ENCODE measurements at regions not wholly inside any gene's neighbourhood (a gene's known extent, or its start where the extent isn't known, plus 50 kb on each side); places are given as distances from the start of the nearest gene placed in this dataset.
"Not testable (repeated sequence)": the region's sequence is repeated elsewhere in the genome, so short reads cannot be mapped to it uniquely, and the experiment has no call there.

- no peak for DNase-seq
Measured at GRCh38 chr13:62129000-62129551, 713.4 kb upstream of the PCDH20 start.

DNA sequence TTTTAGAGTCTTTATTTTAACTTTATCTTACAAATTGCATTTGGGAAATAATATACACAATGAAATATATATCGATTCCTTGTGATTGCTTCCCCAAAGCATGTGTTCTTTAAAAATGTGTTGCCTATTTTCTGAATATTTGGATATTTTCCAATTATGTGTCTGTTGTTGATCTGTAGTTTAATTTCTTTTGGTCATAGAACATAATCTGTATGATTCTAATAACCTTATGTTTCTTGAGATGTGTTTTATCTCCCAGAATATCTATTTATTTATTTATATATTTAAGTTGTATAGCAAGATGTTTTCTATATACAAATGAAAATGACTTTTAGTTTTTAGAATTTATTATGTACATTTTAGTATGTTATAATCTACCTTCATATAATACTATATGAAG, 710.8 kb upstream of the PCDH20 start:
- DNase-seq: no peak

- DNase-seq: no peak
Measured at GRCh38 chr13:62125451-62125850, 709.8 kb upstream of the PCDH20 start.

- no peak for DNase-seq
Measured at GRCh38 chr13:62123409-62123808, 707.8 kb upstream of the PCDH20 start.

DNA sequence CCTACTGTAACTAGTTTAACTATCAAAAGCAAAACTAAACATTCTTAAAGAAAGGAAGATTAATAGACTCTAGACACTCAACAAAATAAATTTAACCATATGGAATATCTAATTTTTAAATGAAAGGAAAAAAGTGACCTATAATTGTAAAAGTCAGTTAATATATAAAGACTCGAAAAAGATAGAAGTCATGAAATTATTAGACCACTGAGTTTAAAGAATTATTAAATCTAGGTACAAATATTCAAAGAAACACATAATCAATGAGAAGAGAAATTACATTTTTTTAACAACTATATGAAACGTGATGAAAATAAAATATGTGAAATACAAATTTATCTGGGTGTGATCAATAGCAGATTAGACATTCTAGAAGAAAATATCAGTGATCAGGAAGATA, 706.8 kb upstream of the PCDH20 start:
- no peak for DNase-seq

GRCh38 chr13:62119739-62120700, 704.4 kb upstream of the PCDH20 start:
- DNase-seq: no peak

DNA sequence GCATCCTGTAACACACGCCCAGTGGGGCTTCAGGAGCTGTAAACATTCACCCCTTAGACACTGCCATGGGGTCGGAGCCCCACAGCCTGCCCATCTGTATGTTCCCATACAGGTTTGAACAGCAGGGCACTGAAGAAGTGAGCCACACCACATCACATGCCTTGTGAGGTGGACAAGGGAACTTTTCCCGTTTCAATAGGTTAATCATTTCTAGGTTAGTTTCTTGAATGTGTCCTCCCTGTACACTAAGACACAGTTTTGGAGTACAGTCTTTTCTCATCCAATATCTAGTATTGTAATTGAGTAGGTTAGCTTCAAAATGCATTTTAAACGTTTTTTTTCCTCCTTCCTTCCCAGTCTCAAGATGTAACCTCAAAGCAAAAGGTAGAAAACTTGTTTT, 700.2 kb upstream of the PCDH20 start:
- no peak for DNase-seq

DNA sequence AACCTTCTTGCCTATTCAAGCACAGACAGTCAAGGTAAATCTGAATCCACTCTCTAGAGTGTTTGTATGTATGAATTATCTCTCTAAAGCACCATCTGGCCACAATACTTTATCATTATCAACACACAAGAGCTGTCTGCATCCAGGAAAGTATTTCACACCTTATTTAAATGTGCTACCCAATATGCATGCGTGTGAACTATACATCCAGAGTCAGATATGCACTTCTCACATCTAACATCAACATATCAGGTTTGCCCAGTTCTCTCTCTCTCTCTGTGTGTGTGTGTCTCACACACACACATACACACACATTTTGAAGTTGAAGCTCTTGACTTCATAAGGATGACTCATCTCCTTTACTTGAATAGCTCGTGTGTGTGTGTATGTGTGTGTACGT, 697.5 kb upstream of the PCDH20 start:
- DNase-seq: no peak

GRCh38 chr13:62110079-62110478, 694.4 kb upstream of the PCDH20 start:
- no peak for DNase-seq

- DNase-seq: not testable (repeated sequence)
Measured at GRCh38 chr13:62104136-62104535, 688.5 kb upstream of the PCDH20 start.

DNA sequence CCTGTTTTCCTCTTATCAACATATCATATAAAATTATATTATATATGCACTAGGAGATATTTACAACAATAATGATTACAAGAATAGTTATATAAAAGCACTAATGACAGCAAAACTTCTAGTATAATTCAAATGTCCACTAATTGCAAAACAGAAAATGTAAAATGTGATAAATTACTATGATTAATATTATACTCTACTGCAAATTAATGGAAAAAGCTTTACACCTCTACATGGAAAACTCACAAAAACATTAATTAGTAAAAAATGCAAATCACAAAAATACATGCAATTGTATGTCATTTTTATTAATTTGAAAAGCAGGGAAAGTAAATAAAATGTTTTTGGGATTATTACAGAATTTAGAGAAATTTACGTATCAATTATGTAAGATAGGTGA, 681.0 kb upstream of the PCDH20 start:
- no peak for DNase-seq

GRCh38 chr13:62094932-62095331, 679.3 kb upstream of the PCDH20 start:
- no peak for DNase-seq

GRCh38 chr13:62093984-62094780, 678.5 kb upstream of the PCDH20 start:
- DNase-seq: no peak

GRCh38 chr13:62092949-62093348, 677.3 kb upstream of the PCDH20 start:
- no peak for DNase-seq

- no peak for DNase-seq
Measured at GRCh38 chr13:62092536-62092935, 676.9 kb upstream of the PCDH20 start.

DNA sequence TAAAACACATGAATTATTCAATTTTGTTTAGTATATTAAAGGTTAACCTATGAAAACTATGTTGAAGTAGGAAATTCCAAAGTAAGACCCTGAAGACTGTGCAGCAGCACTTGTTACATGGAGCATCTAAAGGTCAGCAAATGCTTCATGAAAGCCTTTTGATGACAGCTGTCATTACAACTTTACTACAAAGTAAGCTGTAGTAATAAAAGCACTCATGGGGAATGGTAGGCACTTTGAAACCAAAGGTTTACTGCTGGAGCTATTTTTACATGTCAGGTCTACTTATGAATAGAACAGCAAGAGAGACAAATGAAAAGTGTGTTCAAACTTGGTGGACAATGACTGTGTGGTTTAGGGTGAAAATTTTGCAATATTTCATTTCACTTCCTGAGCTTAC, 672.5 kb upstream of the PCDH20 start:
- DNase-seq: no peak

DNA sequence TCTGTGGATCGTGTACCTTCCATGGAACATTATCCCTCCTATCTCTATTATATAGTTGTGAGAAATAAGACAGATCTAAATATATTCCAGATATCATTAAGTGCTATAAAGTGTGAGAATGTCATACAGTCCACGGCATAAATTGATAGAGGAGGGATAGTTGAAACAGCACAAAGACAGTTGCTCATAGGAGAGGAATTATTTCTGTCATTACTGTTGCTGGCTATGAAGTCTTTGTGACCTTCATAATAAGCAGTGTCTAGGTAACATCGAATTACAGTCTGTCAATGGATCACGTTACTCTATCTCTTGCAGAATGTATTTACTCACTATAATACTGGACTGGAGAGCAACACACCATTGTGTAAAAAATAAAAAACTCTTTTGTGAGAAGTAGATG, 671.5 kb upstream of the PCDH20 start:
- no peak for DNase-seq

- DNase-seq: no peak
Measured at GRCh38 chr13:62085337-62086229, 669.9 kb upstream of the PCDH20 start.

DNA sequence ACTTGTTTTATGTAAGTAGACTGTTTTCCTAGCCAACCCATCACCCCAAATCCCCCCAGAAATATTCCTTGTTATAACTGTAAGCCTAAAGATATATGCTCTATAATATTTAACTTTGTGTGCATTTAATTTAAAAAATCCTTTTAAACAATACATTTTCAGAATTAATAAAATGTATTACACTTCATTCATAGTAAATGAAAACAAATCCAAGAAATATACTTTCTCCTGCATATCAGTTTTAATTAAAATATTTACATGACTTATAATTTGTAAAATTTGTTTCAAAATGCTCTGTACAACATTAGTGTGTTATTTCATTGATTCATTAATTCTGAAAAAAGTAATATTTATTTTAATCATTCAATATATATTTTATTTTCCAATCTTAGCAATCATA, 669.1 kb upstream of the PCDH20 start:
- no peak for DNase-seq

DNA sequence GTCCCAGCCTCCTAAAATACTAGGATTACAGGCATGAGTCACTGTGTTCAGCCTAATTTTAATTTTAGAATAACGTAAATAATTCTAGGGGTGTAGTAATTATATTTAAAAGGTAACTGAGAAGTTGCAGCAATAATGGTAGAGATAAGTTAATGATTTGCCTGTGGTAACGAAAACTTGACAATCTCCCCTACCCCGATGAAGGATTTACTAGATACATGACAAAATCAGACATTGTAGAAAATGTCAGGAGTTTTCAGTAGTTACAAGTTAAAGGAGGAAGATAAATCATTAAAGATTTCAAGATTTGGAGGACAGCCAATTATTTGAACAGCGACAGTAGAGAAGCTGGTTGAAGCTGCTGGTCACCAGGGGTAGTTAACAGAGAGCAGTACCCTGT, 652.2 kb upstream of the PCDH20 start:
- DNase-seq: no peak

DNA sequence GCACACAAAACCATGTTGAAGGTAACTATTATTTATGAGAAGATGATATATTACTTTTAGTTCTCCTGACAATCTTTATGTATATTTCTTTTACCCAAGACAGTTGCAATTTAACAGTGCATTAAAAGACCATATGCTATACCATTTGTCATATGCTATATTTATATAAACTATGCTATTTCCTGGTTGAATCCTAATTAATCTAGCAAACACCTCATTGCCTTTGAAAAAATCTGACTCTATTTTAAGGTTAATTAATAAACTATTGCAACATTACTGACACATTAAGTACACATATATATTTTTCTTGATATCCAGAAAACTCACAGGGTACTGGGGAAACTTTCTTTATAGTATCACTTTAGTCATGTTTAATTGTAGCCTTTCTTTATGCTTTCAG, 649.4 kb upstream of the PCDH20 start:
- no peak for DNase-seq

DNA sequence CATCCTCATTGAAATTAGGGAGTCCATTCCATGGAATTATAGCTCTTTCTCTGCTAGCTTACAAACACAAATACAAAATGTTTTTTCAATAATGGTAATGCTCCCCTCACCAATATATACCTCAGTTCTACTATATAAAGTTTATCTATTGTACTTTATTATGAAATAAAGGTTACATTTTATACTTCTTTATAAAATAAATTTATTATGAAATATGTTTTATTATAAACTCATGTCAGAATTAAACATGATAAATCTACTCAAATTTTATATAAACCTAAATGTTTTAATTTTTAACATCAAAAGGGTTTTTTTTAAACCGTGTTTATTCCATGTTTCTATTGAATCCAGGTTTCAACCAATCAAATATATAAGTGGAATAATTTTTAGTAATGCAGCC, 646.1 kb upstream of the PCDH20 start:
- DNase-seq: no peak

All from right kidney (tissue), 1 donor.